Left ventricle myocardium inferior (tissue), 1 donor: ENCODE measurements at regions not wholly inside any gene's neighbourhood (a gene's known extent, or its start where the extent isn't known, plus 50 kb on each side); places are given as distances from the start of the nearest gene placed in this dataset.

Experiments
- DNase-seq: peaks from one replicate; pipeline ENCODE4 v3.0.0-alpha.2; 2020
- H3K27ac ChIP-seq: fragments of 200-600 bp; replicated peaks from 2 replicates; pipeline ENCODE4 v1.8.0; 2021
- H3K27me3 ChIP-seq: fragments of 200-600 bp; 2 replicates; pipeline ENCODE4 v1.8.0; 2021; ENCODE audit warnings: low read depth
- H3K36me3 ChIP-seq: fragments of 200-600 bp; 2 replicates; pipeline ENCODE4 v1.8.0; 2021
- H3K4me1 ChIP-seq: fragments of 200-600 bp; 2 replicates; pipeline ENCODE4 v1.8.0; 2021
- H3K4me3 ChIP-seq: fragments of 200-600 bp; 2 replicates; pipeline ENCODE4 v1.8.0; 2021; ENCODE audit warnings: mild to moderate bottlenecking, moderate library complexity
- H3K9me3 ChIP-seq: fragments of 200-600 bp; replicated peaks from 2 replicates; pipeline ENCODE4 v1.8.0; 2021
- intact Hi-C: fragments of 100-400 bp; cut with micrococcal nuclease; formaldehyde crosslinking; loops from one replicate; pipeline ENCODE4 v1.11.0; 2022
- TF ChIP-seq, protein P1 (sequence below): fragments of 200-600 bp; IDR thresholded peaks from 2 replicates; pipeline ENCODE4 v1.8.0; 2021; ENCODE audit warnings: antibody characterized with exemption, mild to moderate bottlenecking, borderline replicate concordance
- donor health status: DM: no; HTN: yes; CAD: no; lungs with severe emphysema.

DNA sequence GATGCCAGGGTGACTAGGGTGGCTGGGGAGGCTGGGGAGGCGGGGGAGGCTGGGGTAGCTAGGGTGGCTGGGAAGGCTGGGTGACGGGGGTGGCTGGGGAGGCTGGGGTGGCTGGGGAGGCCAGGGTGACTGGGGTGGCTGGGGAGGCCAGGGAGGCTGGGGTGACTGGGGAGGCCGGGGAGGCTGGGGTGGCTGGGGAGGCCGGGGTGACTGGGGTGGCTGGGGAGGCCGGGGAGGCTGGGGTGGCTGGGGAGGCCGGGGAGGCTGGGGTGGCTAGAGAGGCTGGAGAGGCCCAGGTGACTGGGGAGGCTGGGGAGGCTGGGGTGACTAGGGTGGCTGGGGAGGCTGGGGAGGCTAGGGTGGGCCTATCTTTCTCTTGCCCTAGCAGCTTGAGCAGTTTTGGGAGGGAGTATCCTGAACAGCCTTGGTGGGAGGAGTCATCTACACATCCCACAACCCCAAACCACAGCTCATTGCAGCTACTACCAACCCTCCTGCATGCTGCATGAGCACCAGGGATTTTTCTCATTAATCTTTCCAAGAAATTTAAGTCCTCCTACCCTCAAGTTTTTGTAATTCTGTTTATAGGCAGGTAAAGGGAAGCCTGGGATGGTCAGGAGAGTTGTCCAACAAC, 203.2 kb upstream of the IRX1 start:
- H3K27ac ChIP-seq = no peak overlapping the region
- TF ChIP-seq, protein P1, sequence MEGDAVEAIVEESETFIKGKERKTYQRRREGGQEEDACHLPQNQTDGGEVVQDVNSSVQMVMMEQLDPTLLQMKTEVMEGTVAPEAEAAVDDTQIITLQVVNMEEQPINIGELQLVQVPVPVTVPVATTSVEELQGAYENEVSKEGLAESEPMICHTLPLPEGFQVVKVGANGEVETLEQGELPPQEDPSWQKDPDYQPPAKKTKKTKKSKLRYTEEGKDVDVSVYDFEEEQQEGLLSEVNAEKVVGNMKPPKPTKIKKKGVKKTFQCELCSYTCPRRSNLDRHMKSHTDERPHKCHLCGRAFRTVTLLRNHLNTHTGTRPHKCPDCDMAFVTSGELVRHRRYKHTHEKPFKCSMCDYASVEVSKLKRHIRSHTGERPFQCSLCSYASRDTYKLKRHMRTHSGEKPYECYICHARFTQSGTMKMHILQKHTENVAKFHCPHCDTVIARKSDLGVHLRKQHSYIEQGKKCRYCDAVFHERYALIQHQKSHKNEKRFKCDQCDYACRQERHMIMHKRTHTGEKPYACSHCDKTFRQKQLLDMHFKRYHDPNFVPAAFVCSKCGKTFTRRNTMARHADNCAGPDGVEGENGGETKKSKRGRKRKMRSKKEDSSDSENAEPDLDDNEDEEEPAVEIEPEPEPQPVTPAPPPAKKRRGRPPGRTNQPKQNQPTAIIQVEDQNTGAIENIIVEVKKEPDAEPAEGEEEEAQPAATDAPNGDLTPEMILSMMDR = no peak
- H3K27me3 ChIP-seq = no peaks in the 10 kb centered on the region
- no peak overlapping the region for H3K4me3 ChIP-seq
- no peaks in the 10 kb centered on the region for H3K36me3 ChIP-seq
- intact Hi-C loops = no loop called here
- DNase-seq = no peak
- H3K9me3 ChIP-seq = no peaks in the 10 kb centered on the region
- H3K4me1 ChIP-seq = peaks cover 5% of the 10 kb centered on the region

DNA sequence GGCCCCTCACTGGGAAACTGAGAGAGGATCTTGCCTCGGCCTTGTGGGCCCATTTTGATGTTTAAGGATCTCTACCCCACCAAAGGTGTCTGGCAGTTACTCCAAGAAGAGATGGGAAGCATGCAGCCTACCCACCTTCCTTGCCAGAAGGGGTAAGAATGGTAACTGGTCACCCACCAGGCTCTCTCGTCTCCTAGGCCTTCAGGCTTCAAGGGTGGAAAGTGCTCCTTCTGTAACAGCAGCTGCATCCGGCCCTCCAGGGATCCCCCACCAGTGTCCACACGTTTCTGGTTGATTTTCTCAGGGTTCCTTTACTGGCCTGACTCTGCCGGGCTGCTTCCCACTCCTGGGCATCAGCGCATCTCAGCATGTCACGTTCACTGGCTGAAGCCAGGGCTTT, 204.4 kb upstream of the IRX1 start:
- TF ChIP-seq, protein P1 = no peak
- Histone ChIP-seq H3K27me3 (no peaks in the 10 kb centered on the region), H3K27ac (no peak overlapping the region), H3K4me3 (no peak overlapping the region), H3K9me3 (no peaks in the 10 kb centered on the region), H3K4me1 (peaks cover 5% of the 10 kb centered on the region), H3K36me3 (no peaks in the 10 kb centered on the region)
- intact Hi-C loops = no loop called here
- no peak for DNase-seq

DNA sequence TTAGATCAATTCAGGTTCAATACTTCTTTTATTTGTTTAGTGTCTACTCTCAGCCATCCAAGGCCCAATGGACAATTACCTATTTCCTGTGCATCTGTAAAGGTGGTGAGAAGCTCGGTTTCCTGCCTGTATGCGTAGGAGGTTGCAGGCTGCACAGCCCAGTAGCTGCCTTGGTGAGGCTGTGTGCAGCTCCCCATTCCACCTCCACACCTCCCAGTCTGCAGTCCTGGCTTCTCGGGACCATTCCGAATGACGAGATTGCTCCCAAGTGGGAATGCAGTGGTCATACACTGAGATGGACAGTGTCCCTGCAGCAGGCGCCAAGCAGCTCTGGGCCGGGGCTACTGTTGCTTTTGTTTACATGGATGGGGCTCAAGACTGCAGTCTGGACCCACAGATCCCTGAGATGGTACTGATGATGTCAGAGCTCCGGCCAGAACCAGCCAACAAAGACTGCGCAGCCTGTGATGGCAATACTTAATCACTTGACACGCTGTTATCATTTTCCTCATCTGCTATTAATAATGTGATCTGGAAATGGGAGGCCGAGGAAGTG, 206.1 kb upstream of the IRX1 start:
- H3K4me3 ChIP-seq = no peak overlapping the region
- DNase-seq = no peak
- no peak overlapping the region for H3K27ac ChIP-seq
- no peaks in the 10 kb centered on the region for H3K9me3 ChIP-seq
- H3K36me3 ChIP-seq = no peaks in the 10 kb centered on the region
- intact Hi-C loops = no loop called here
- TF ChIP-seq, protein P1 = no peak
- H3K27me3 ChIP-seq = no peaks in the 10 kb centered on the region
- no peaks in the 10 kb centered on the region for H3K4me1 ChIP-seq

DNA sequence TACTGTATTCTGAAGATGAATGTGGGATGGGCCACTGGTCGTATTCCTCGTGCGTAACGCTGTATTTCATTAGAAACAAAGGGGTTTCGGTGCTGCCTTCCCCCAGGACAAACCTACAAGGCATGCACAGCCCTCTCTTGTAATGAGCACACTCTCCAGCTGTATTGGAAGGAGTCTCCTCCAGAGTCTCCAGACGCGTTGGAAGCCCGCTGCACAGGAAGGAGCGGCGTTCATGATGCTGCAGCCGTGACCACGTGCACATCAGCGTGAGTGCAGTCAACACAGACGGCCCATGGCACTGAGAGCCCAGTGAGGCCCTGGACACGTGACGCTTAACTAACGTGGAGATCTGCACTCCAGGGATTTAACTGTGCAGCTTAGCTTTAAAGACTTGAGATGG, 209.0 kb upstream of the IRX1 start:
- Histone ChIP-seq H3K9me3 (no peaks in the 10 kb centered on the region), H3K27me3 (no peaks in the 10 kb centered on the region), H3K27ac (no peak overlapping the region), H3K36me3 (no peaks in the 10 kb centered on the region), H3K4me1 (no peaks in the 10 kb centered on the region), H3K4me3 (no peak overlapping the region)
- intact Hi-C loops = no loop called here
- TF ChIP-seq, protein P1 = no peak
- DNase-seq = no peak

DNA sequence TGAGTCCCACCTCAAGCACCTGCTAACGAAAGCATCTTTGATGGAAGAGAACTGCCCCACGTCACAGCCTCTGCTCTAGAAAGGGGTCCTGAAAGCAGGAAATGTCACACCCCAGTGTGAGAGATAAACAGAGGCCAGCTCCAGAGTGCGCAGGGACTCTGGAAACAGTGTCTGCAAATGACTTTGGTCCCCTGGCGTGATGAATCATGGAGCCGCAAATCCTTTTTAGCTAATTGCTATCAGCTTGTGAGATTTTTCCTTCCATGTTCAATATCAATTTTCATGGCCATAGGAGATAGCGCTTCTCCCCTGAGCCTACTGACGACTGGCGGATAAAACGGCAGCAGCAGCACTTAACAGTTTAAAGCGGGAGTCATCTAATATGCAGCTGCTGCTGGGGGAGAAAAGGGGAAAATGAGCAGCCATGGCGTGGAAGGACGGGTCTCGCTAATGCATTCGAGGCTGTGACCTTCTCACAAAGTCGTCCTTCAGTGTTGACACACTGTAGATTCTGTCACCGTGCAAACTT, 209.6 kb upstream of the IRX1 start:
- Histone ChIP-seq H3K9me3 (no peaks in the 10 kb centered on the region), H3K4me3 (no peak overlapping the region), H3K27ac (no peak overlapping the region), H3K27me3 (no peaks in the 10 kb centered on the region), H3K4me1 (no peaks in the 10 kb centered on the region), H3K36me3 (no peaks in the 10 kb centered on the region)
- intact Hi-C loops = no loop called here
- no peak for DNase-seq
- TF ChIP-seq, protein P1 = no peak
